ENCODE measurements at regions not wholly inside any gene's neighbourhood (a gene's known extent, or its start where the extent isn't known, plus 50 kb on each side); places are given as distances from the start of the nearest gene placed in this dataset.

GRCh38 chr1:191907121-191907520 lies 251.1 kb upstream of the RGS18 start:
- TF ChIP-seq ARID4B (CRISPR knock-in tag; IDR thresholded peaks at IDR 0.05; ENCODE audit: borderline replicate concordance) (no peak), ZNF512 (CRISPR knock-in tag; IDR thresholded peaks at IDR 0.05; ENCODE audit: borderline replicate concordance) (0 out of 2 replicates have a peak, but pooled peaks have one; percentile 10)
- Mint-ChIP-seq H3K27ac (no peak overlapping the region), H3K9me3 (peaks cover 53% of the 10 kb centered on the region), H3K4me3 (no peak overlapping the region), H3K27me3 (ENCODE audit: low read depth) (no peaks in the 10 kb centered on the region), H3K36me3 (peaks cover 44% of the 10 kb centered on the region), H3K4me1 (peaks cover 23% of the 10 kb centered on the region)
- ChIA-PET POLR2A (no interaction called here), CTCF (no interaction called here)
- DNase-seq (ENCODE audit: low spot score): no peak
- ATAC-seq: peak; percentile 59

GRCh38 chr1:191910245-191910644 lies 248.0 kb upstream of the RGS18 start:
- CTCF ChIA-PET: no interaction called here
- no peak for TF ChIP-seq ZSCAN18 (CRISPR knock-in tag; IDR thresholded peaks at IDR 0.05)
- no peak for TF ChIP-seq ZMAT4 (CRISPR knock-in tag; IDR thresholded peaks at IDR 0.05)
- TF ChIP-seq NFATC4 (CRISPR knock-in tag; IDR thresholded peaks at IDR 0.05): no peak
- TF ChIP-seq JAZF1 (CRISPR knock-in tag; IDR thresholded peaks at IDR 0.05): no peak
- no peak for TF ChIP-seq PREB (CRISPR knock-in tag; IDR thresholded peaks at IDR 0.05; ENCODE audit: borderline replicate concordance)
- no peak for TF ChIP-seq USF1 (CRISPR knock-in tag; IDR thresholded peaks at IDR 0.05)
- TF ChIP-seq ZBTB21 (CRISPR knock-in tag; IDR thresholded peaks at IDR 0.05; ENCODE audit: borderline replicate concordance): no peak
- no peak for TF ChIP-seq ZNF396 (CRISPR knock-in tag; IDR thresholded peaks at IDR 0.05; ENCODE audit: borderline replicate concordance)
- TF ChIP-seq GABPB1 (CRISPR knock-in tag; IDR thresholded peaks at IDR 0.05): no peak
- TF ChIP-seq CREM (CRISPR knock-in tag; IDR thresholded peaks at IDR 0.05): no peak
- no peak for TF ChIP-seq USF2 (CRISPR knock-in tag; IDR thresholded peaks at IDR 0.05)
- no peak for TF ChIP-seq NFYB (CRISPR knock-in tag; conservative IDR thresholded peaks at IDR 0.05; ENCODE audit: low read depth)
- no peak for TF ChIP-seq ATF3 (CRISPR knock-in tag; conservative IDR thresholded peaks at IDR 0.05)
- no peak for TF ChIP-seq ZNF532 (CRISPR knock-in tag; IDR thresholded peaks at IDR 0.05; ENCODE audit: borderline replicate concordance)
- no peak for TF ChIP-seq ATF1 (CRISPR knock-in tag; IDR thresholded peaks at IDR 0.05)
- TF ChIP-seq FOXP1 (CRISPR knock-in tag; IDR thresholded peaks at IDR 0.05; ENCODE audit: borderline replicate concordance): no peak
- no peak for TF ChIP-seq NR1H2 (CRISPR knock-in tag; IDR thresholded peaks at IDR 0.05)
- no peak for TF ChIP-seq KAT7 (CRISPR knock-in tag; IDR thresholded peaks at IDR 0.05; ENCODE audit: borderline replicate concordance)

More at GRCh38 chr1:191910245-191910644, 248.0 kb upstream of the RGS18 start:
- DNase-seq (ENCODE audit: low spot score) (no peak), ATAC-seq (no peak)
- H3K36me3 Mint-ChIP-seq: peaks cover 41% of the 10 kb centered on the region
- POLR2A ChIA-PET: no interaction called here
- no peak overlapping the region for H3K27ac Mint-ChIP-seq
- H3K4me3 Mint-ChIP-seq: no peak overlapping the region
- H3K9me3 Mint-ChIP-seq: peaks cover 47% of the 10 kb centered on the region
- peaks cover 21% of the 10 kb centered on the region for H3K4me1 Mint-ChIP-seq
- no peaks in the 10 kb centered on the region for H3K27me3 Mint-ChIP-seq (ENCODE audit: low read depth)
